ENCODE measurements at regions not wholly inside any gene's neighbourhood (a gene's known extent, or its start where the extent isn't known, plus 50 kb on each side); places are given as distances from the start of the nearest gene placed in this dataset.

DNA sequence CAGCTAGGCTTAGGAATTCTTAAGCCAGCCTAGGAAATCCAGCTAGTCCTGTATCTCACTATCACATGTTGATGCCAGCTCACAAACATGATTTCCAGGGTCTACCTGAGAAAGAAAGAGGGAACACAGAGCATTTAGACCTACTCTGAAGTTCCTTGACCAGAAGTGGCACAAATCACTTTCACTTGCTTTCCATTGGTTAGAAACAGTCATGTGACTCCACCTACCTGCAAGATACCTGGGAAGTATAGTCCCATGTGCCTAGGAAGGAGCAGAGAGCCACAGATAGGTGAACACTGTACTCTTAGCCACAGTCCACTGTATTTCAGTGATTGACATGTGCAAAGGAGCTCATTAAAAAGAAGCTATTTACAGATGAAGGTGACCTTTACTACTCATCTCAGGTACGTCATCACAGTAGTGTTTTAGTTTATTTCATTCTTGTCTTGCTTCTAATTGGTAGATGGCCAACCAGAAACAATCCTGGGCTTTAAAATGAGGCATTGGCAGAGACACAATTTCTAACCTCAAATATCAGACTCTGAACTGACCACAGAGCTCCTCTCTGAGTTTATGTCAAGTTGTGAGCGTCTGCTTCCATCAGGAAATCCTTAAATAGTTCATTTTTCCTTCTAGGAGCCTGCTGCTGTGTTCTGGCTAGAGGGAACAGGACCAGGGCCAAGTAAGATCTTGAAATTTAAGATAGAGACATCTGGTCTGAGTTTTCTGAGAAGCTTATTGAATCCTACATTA is 340.7 kb downstream of the TLE4 start:
- H3K27me3 ChIP-seq (ENCODE audit: insufficient read depth, low read length), result no peaks in the 10 kb centered on the region
- no peak overlapping the region for H3K27ac ChIP-seq (ENCODE audit: low read length)
- no peaks in the 10 kb centered on the region for H3K9me3 ChIP-seq (ENCODE audit: insufficient read depth, low read depth, low read length)
- H3K36me3 ChIP-seq (ENCODE audit: insufficient read depth, low read depth, low read length), result no peaks in the 10 kb centered on the region
- no peak overlapping the region for H3K4me3 ChIP-seq (ENCODE audit: low read length)
- H3K9ac ChIP-seq (ENCODE audit: low read depth, low read length), result no peak overlapping the region
- H3K4me1 ChIP-seq (ENCODE audit: insufficient read depth, low read length), result no peaks in the 10 kb centered on the region

DNA sequence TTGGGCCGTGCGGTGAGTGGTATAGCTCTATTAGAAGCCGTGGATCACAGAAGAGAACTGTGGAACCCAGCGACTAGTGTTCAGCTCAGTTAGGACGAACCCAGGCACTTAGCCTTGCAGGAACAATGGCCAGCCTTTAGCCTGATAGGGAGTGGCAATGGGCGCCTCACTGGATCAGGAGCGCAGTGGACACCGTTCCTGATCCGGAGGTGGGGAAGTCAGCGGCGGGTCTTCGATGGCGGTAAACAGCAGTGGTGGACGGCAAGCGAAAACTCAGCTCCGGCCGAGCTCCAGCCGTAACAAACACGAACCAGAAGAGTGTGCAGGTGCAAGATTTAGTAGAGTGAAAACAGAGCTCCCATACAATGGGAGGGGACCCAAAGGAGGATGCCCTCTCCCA is 340.0 kb downstream of the TLE4 start:
- H3K36me3 ChIP-seq (ENCODE audit: insufficient read depth, low read depth, low read length), result no peaks in the 10 kb centered on the region
- H3K4me1 ChIP-seq (ENCODE audit: insufficient read depth, low read length), result no peaks in the 10 kb centered on the region
- no peaks in the 10 kb centered on the region for H3K9me3 ChIP-seq (ENCODE audit: insufficient read depth, low read depth, low read length)
- no peak overlapping the region for H3K4me3 ChIP-seq (ENCODE audit: low read length)
- no peak overlapping the region for H3K9ac ChIP-seq (ENCODE audit: low read depth, low read length)
- no peaks in the 10 kb centered on the region for H3K27me3 ChIP-seq (ENCODE audit: insufficient read depth, low read length)
- no peak overlapping the region for H3K27ac ChIP-seq (ENCODE audit: low read length)

DNA sequence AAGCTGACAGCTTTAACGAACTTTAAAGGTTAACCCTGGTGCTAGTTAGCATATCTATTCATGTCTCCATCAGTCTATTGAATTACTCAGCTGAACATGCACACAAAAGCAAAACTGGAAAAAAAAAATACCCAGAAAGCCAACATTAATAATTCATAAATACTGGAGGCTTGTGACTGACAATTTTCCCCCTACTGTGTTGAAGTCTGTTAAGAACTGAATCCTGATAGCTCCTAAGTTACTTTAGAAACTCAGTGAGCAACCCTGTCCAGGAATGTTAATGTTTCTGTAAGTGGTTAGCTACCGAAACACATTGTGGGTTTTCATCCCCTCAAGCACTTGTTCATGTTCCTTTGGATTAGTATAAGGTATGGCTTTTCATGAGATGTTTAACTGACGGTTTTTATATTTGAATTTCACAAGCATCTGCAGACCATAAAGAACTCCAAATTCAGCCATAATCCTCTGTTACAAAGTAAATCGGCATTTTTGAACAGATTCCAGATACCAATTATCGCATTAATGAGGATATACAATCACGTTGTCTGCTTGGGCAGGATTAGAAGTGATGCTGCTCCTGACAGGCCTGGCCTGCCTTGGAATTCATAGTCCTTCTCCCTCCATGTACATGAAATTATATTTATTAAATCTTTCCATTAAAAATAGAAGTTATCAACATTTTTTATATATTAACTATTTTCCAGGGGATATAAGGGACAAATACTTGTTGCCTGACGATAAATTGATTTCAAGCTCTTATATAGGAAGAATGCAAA is 331.2 kb downstream of the TLE4 start:
- Histone ChIP-seq H3K9me3 (ENCODE audit: insufficient read depth, low read depth, low read length) (no peaks in the 10 kb centered on the region), H3K27ac (ENCODE audit: low read length) (no peak overlapping the region), H3K4me3 (ENCODE audit: low read length) (no peak overlapping the region), H3K9ac (ENCODE audit: low read depth, low read length) (no peak overlapping the region), H3K4me1 (ENCODE audit: insufficient read depth, low read length) (no peaks in the 10 kb centered on the region), H3K36me3 (ENCODE audit: insufficient read depth, low read depth, low read length) (no peaks in the 10 kb centered on the region), H3K27me3 (ENCODE audit: insufficient read depth, low read length) (no peaks in the 10 kb centered on the region)

DNA sequence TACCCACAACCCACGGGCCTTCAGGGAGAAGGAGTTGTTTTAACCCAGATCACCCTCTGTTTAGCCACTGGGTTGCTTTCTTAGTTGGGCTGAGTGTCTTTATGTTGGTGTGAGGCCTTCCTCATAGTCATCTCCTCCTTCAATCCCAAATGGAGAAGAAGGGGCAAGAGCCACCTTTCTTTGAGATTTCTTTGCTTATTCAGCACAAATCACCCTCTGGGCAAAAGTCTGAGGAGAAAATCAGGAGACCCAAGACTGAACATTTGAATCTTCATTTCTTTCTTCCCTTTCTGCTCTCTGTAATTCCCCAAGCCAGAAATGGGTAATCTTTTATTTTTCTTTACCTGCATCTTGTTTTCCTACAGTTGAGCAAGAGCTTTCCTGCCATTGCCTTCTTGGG is 329.0 kb downstream of the TLE4 start:
- no peaks in the 10 kb centered on the region for H3K9me3 ChIP-seq (ENCODE audit: insufficient read depth, low read depth, low read length)

DNA sequence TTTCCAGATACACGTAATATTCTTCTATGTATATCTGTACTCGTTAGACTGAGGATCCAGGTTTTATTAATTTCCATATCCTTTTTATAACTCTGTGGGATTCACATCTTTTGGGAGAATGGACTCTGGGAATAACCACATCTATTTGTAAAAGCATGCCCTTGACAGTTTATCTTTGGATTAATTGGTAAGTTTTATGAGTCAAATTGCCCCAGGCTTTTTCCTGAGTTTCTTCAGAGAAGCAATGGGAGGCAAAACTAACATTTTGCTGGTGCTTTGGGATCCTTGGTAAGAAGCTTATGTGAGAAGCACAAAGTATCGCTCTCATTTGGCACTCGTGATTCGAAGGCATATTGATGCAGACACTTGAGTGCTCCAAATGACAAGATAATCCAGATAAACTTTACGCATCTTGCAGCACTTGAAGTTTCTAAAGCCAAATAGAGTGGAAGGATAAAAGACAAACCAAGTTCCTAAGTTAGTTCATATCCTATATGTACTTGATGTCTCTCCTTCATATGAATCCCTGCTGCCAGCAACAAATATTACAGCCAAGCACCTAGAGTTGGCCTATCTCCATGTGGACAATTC is 324.7 kb downstream of the TLE4 start:
- Histone ChIP-seq H3K9me3 (ENCODE audit: insufficient read depth, low read depth, low read length) (no peaks in the 10 kb centered on the region), H3K9ac (ENCODE audit: low read depth, low read length) (no peak overlapping the region), H3K36me3 (ENCODE audit: insufficient read depth, low read depth, low read length) (no peaks in the 10 kb centered on the region), H3K27me3 (ENCODE audit: insufficient read depth, low read length) (no peaks in the 10 kb centered on the region), H3K4me3 (ENCODE audit: low read length) (no peak overlapping the region), H3K4me1 (ENCODE audit: insufficient read depth, low read length) (no peaks in the 10 kb centered on the region), H3K27ac (ENCODE audit: low read length) (no peak overlapping the region)

More for the DNA sequence above, 329.0 kb downstream of the TLE4 start:
- Histone ChIP-seq H3K27ac (ENCODE audit: low read length) (no peak overlapping the region), H3K9ac (ENCODE audit: low read depth, low read length) (no peak overlapping the region), H3K36me3 (ENCODE audit: insufficient read depth, low read depth, low read length) (no peaks in the 10 kb centered on the region), H3K27me3 (ENCODE audit: insufficient read depth, low read length) (no peaks in the 10 kb centered on the region), H3K4me3 (ENCODE audit: low read length) (no peak overlapping the region), H3K4me1 (ENCODE audit: insufficient read depth, low read length) (no peaks in the 10 kb centered on the region)

DNA sequence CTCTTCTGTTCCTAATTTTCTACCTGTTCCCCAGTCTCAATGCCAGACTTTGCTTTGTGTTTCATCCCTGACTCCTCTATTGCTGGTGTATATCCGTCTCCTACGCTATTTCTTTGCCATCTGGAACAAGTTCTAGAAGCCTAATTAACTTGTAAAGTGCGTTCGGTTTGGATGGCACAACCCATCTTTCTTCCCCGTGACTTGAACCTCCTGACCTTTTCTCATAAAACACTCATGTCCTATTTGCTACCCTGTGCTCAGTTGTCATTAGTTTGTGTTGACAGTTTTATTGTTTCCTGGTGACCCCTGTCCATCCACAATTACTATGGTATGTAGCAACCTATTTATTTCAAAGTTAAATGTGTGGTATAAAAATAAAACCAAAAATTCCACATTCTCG is 323.5 kb downstream of the TLE4 start:
- Histone ChIP-seq H3K9ac (ENCODE audit: low read depth, low read length) (no peak overlapping the region), H3K36me3 (ENCODE audit: insufficient read depth, low read depth, low read length) (no peaks in the 10 kb centered on the region), H3K27ac (ENCODE audit: low read length) (no peak overlapping the region), H3K27me3 (ENCODE audit: insufficient read depth, low read length) (no peaks in the 10 kb centered on the region), H3K9me3 (ENCODE audit: insufficient read depth, low read depth, low read length) (no peaks in the 10 kb centered on the region), H3K4me3 (ENCODE audit: low read length) (no peak overlapping the region), H3K4me1 (ENCODE audit: insufficient read depth, low read length) (no peaks in the 10 kb centered on the region)

DNA sequence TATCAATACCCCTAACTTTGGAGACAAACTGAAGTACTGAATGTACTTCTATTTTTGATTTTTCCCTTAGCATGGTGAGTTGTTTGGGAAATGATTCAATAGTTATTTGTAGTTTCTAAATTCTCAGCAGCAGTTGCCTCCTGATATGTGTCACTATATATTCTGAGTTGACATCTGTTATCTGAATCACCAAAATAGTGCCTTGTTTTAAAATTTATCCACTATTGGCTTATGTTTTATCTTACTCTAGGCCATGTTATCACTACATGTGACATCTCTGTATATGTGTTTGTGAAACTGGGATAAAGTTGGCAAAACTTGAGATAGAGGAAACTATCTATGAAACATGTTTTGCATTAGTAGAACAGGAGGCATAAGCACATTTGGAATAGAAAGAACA is 317.6 kb downstream of the TLE4 start:
- Histone ChIP-seq H3K27ac (ENCODE audit: low read length) (no peak overlapping the region), H3K27me3 (ENCODE audit: insufficient read depth, low read length) (no peaks in the 10 kb centered on the region), H3K4me1 (ENCODE audit: insufficient read depth, low read length) (no peaks in the 10 kb centered on the region), H3K4me3 (ENCODE audit: low read length) (no peak overlapping the region), H3K36me3 (ENCODE audit: insufficient read depth, low read depth, low read length) (no peaks in the 10 kb centered on the region), H3K9ac (ENCODE audit: low read depth, low read length) (no peak overlapping the region), H3K9me3 (ENCODE audit: insufficient read depth, low read depth, low read length) (no peaks in the 10 kb centered on the region)

DNA sequence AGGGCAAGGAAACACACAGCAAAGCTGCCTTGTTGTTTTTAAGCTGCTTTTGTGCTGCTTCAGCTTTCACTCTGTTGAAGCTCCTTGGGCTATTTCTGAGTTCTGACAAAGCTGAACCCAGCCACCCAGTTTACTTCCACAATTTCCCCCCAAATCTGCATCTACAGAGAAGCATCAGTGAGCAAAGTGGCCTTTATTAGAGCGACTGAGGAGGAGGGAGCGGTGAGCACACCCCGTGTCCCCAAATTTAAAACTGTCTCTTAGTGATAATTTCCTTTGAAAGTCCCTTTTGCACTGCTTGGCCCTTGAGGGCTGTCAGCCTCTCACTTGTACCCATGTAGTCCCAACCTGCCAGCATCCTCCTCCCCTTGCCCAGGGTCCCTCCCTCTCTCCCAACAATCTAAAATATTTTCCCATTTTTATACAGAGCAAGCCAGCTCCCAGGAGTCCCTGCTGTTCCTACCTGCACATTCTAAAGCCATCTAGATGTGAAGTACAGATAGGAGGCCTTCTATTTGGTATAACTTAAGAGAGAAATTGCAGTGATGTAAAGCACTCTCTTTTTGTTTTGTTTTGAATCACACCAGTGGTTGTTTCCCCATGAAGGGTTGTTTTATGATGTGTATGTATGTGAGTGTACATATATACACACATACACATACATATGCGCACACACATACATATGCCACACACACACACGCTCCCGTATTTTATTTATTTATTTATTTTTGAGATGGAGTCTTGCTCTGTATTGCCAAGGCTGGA is 313.5 kb downstream of the TLE4 start:
- Histone ChIP-seq H3K27me3 (ENCODE audit: insufficient read depth, low read length) (no peaks in the 10 kb centered on the region), H3K27ac (ENCODE audit: low read length) (no peak overlapping the region), H3K9me3 (ENCODE audit: insufficient read depth, low read depth, low read length) (no peaks in the 10 kb centered on the region), H3K4me3 (ENCODE audit: low read length) (no peak overlapping the region), H3K9ac (ENCODE audit: low read depth, low read length) (no peak overlapping the region), H3K4me1 (ENCODE audit: insufficient read depth, low read length) (no peaks in the 10 kb centered on the region; the same call in 1 of the 2 replicates), H3K36me3 (ENCODE audit: insufficient read depth, low read depth, low read length) (no peaks in the 10 kb centered on the region)

DNA sequence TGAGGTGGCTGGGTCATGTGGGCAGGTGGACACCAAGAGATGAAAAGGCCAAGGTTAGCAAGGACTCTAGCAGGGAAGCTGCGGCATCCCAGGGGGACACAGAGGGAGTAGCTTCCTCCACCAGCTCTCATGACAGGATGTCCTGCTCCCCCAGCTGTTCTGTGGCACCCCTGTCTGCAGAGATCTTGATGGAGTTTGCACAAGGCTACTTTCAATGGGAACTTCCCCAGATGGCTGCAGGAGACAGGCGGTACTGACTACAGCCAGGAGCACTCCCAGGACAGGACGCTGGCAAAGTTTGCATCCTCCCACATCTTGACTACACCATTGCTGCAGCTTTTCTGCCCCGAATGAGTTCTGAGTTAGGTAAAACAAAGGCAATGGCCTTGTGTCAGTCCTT is 312.8 kb downstream of the TLE4 start:
- no peak overlapping the region for H3K9ac ChIP-seq (ENCODE audit: low read depth, low read length)

DNA sequence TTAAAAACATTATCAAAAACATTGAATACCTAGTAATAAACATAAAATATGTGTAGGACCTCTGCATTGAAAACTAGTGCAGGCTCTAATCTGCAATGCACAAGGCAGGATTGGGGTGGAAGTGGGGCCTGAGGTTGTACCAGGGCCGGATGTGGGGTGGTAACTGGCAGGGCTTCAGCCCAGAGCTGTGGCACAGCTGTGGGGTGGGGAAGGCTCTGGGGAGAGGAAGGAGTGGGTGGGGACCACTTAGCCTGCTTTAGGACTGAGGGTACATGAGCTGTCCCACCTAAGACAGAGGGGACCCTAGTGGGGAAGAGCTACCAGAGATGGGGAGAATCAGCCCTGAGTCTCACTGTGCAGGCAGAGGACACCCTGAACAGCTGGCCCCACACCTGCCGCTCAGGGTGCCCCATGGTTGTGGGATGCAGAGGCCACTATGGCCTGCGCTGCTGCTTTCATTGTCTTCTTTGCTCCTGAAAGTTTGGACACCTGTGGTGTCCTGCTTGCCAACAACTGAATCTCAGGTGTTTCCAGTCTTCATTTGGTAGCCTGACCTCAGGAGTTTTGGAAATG is 311.4 kb downstream of the TLE4 start:
- no peaks in the 10 kb centered on the region; the same call in none of the 2 replicates for H3K4me1 ChIP-seq (ENCODE audit: insufficient read depth, low read length)

More for the DNA sequence above, 312.8 kb downstream of the TLE4 start:
- Histone ChIP-seq H3K4me1 (ENCODE audit: insufficient read depth, low read length) (no peaks in the 10 kb centered on the region; the same call in 1 of the 2 replicates), H3K4me3 (ENCODE audit: low read length) (no peak overlapping the region), H3K27ac (ENCODE audit: low read length) (no peak overlapping the region), H3K36me3 (ENCODE audit: insufficient read depth, low read depth, low read length) (no peaks in the 10 kb centered on the region), H3K27me3 (ENCODE audit: insufficient read depth, low read length) (no peaks in the 10 kb centered on the region), H3K9me3 (ENCODE audit: insufficient read depth, low read depth, low read length) (no peaks in the 10 kb centered on the region)

DNA sequence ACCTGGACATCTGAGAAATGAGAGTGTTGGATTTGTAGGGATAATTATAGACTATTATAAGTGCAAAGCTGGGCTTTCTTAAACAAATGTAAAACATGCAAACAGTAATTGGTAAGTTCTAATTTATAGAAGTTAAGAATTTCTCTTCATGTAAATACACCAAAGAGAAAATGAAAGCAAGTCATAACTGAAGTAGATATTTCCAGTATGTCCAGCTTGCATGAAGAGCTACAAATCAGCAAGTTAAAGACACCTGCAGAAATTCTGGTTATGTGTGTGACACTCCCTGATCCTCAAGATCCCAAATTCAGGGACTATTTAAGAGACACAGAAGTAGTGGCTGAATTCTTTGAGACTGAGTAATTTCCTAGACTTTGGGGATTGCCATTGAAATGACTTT is 308.9 kb downstream of the TLE4 start:
- no peak overlapping the region for H3K9ac ChIP-seq (ENCODE audit: low read depth, low read length)
- no peak overlapping the region for H3K4me3 ChIP-seq (ENCODE audit: low read length)

More for the DNA sequence above, 311.4 kb downstream of the TLE4 start:
- Histone ChIP-seq H3K27me3 (ENCODE audit: insufficient read depth, low read length) (no peaks in the 10 kb centered on the region), H3K9me3 (ENCODE audit: insufficient read depth, low read depth, low read length) (no peaks in the 10 kb centered on the region), H3K27ac (ENCODE audit: low read length) (no peak overlapping the region), H3K36me3 (ENCODE audit: insufficient read depth, low read depth, low read length) (no peaks in the 10 kb centered on the region), H3K4me3 (ENCODE audit: low read length) (no peak overlapping the region), H3K9ac (ENCODE audit: low read depth, low read length) (no peak overlapping the region)

More for the DNA sequence above, 308.9 kb downstream of the TLE4 start:
- Histone ChIP-seq H3K9me3 (ENCODE audit: insufficient read depth, low read depth, low read length) (no peaks in the 10 kb centered on the region), H3K36me3 (ENCODE audit: insufficient read depth, low read depth, low read length) (no peaks in the 10 kb centered on the region), H3K4me1 (ENCODE audit: insufficient read depth, low read length) (no peaks in the 10 kb centered on the region; the same call in none of the 2 replicates), H3K27me3 (ENCODE audit: insufficient read depth, low read length) (no peaks in the 10 kb centered on the region), H3K27ac (ENCODE audit: low read length) (no peak overlapping the region)

All from iPS-20b (cell line).